HepG2 (cell line): ENCODE measurements at regions not wholly inside any gene's neighbourhood (a gene's known extent, or its start where the extent isn't known, plus 50 kb on each side); places are given as distances from the start of the nearest gene placed in this dataset.

Experiments
- ATAC-seq: fragments of 200-7000 bp; cut with Tn5 transposase; 3 replicates; pipeline ENCODE4 v1.9.1; 2020; ENCODE audit warnings: mild to moderate bottlenecking, moderate library complexity
- BruUV-seq: library from RNA; stranded (reverse); fragments of 400-500 nt; replicated peaks from 2 replicates; lab custom pipeline; 2021; lab: Mats Ljungman, UMichigan
- CTCF ChIA-PET: fragments of 300-600 bp; formaldehyde crosslinking; extraction: SDS; loops from one replicate; lab custom pipeline; 2021; ENCODE audit warnings: low total read pairs, inconsistent platforms, low intra/inter-chr PET ratio; lab: Yijun Ruan, JAX
- POLR2A ChIA-PET: fragments of 350-600 bp; sonication (Branson Sonifier 250); formaldehyde crosslinking; loops from one replicate; lab custom pipeline; 2020; ENCODE audit warnings: antibody characterized with exemption, inconsistent platforms; lab: Yijun Ruan, JAX
- DNase-seq: peaks from one replicate; pipeline ENCODE4 v3.0.0-alpha.2; 2015; ENCODE audit warnings: low spot score
- FAIRE-seq: peaks from 3 replicates; lab custom pipeline; 2011; peaks lifted over from hg19 to GRCh38; lab: Jason Lieb, UNC
- H2AFZ ChIP-seq: one replicate; pipeline ENCODE4 v1.6.1; 2011; ENCODE audit warnings: low read length, inconsistent platforms
- H3K27ac ChIP-seq: fragments of 300-600 bp; 3 replicates; pipeline ENCODE4 v1.8.0; 2011; ENCODE audit warnings: mixed run types, mild to moderate bottlenecking, mixed read lengths, low read length, inconsistent platforms; ENCODE audit not compliant: insufficient read depth; ENCODE audit errors: extremely low read length
- H3K27me3 ChIP-seq, 2 experiments: fragments of 200-600 bp in 1 of 2; 2 replicates in 1 of 2; 3 replicates in 1 of 2; pipeline versions ENCODE4 v1.6.0 to v1.8.0; 2011; ENCODE audit warnings: low read length in 2 of 2, mild to moderate bottlenecking in 2 of 2, moderate library complexity in 2 of 2, inconsistent platforms in 1 of 2; ENCODE audit not compliant: insufficient read depth in 2 of 2, control insufficient read depth in 1 of 2
- H3K36me3 ChIP-seq, 2 experiments: fragments of 200-600 bp in 1 of 2; replicated peaks in 1 of 2; 2 replicates in 1 of 2; 3 replicates in 1 of 2; pipeline versions ENCODE4 v1.5.1 to v1.8.0; 2011; ENCODE audit warnings: low read length in 2 of 2, inconsistent platforms in 1 of 2; ENCODE audit not compliant: insufficient read depth in 2 of 2, control insufficient read depth in 1 of 2
- H3K4me1 ChIP-seq: 2 replicates; pipeline ENCODE4 v1.5.1; 2012; ENCODE audit warnings: low read length, inconsistent platforms; ENCODE audit not compliant: insufficient read depth
- H3K4me2 ChIP-seq: 2 replicates; pipeline ENCODE4 v1.6.0; 2011; ENCODE audit warnings: low read depth, low read length, inconsistent platforms
- H3K4me3 ChIP-seq, 3 experiments: fragments of 200-600 bp in 1 of 3; sonication (generic), shearing (Covaris generic) in 1 of 3; replicated peaks in 1 of 3; 2 replicates each; pipeline ENCODE4 v1.5.1; 2011 to 2016; ENCODE audit warnings: low read length in 3 of 3, inconsistent platforms in 2 of 3, low read depth in 2 of 3, mild to moderate bottlenecking in 2 of 3, control low read depth in 1 of 3, mixed read lengths in 1 of 3; ENCODE audit not compliant: insufficient read depth in 1 of 3
- H3K79me2 ChIP-seq: one replicate; pipeline ENCODE4 v1.6.1; 2011; ENCODE audit warnings: low read length, inconsistent platforms; ENCODE audit not compliant: insufficient read depth
- H3K9ac ChIP-seq: 2 replicates; pipeline ENCODE4 v1.6.0; 2011; ENCODE audit warnings: mild to moderate bottlenecking, low read depth, low read length, inconsistent platforms; ENCODE audit not compliant: insufficient read depth
- H3K9me3 ChIP-seq: 2 replicates; pipeline ENCODE4 v1.5.1; 2012; ENCODE audit warnings: mild to moderate bottlenecking, low read length
- H4K20me1 ChIP-seq: 2 replicates; pipeline ENCODE4 v1.6.0; 2011; ENCODE audit warnings: inconsistent platforms, mild to moderate bottlenecking, low read length, moderate library complexity; ENCODE audit not compliant: insufficient read depth
- ARID4A ChIP-seq: sonication (generic); formaldehyde crosslinking; IDR thresholded peaks from 2 replicates; pipeline ENCODE4 v1.5.0; 2020; ENCODE audit warnings: mild to moderate bottlenecking, missing genetic modification reagents, borderline replicate concordance
- CREB3 ChIP-seq: sonication (generic); formaldehyde crosslinking; IDR thresholded peaks from 2 replicates; pipeline ENCODE4 v1.5.0; 2020; ENCODE audit warnings: missing genetic modification reagents
- ERF ChIP-seq: IDR thresholded peaks from 2 replicates; pipeline ENCODE4 v1.6.1; 2018; ENCODE audit warnings: missing biosample characterization, missing genetic modification reagents
- GATAD2A ChIP-seq: IDR thresholded peaks from 2 replicates; pipeline ENCODE4 v1.6.1; 2016
- GFI1 ChIP-seq: sonication (generic); formaldehyde crosslinking; IDR thresholded peaks from 2 replicates; pipeline ENCODE4 v1.5.0; 2020; ENCODE audit warnings: missing genetic modification reagents, mild to moderate bottlenecking, borderline replicate concordance
- HCFC1 ChIP-seq: fragments of 150-350 bp; IDR thresholded peaks from 2 replicates; pipeline ENCODE4 v1.6.1; 2014; ENCODE audit warnings: low read depth, low read length
- MED13 ChIP-seq: sonication (generic); formaldehyde crosslinking; IDR thresholded peaks from 2 replicates; pipeline ENCODE4 v1.5.0; 2020; ENCODE audit warnings: missing genetic modification reagents
- NFATC3 ChIP-seq: sonication (generic); formaldehyde crosslinking; IDR thresholded peaks from 2 replicates; pipeline ENCODE4 v1.5.1; 2020; ENCODE audit warnings: mild to moderate bottlenecking, missing genetic modification reagents
- NR2F1 ChIP-seq, 2 experiments: fragments of 450-650 bp in 1 of 2; formaldehyde crosslinking in 1 of 2; IDR thresholded peaks; 2 replicates each; pipeline versions ENCODE4 v1.5.0 to v1.6.1; 2016 to 2020; ENCODE audit warnings: mild to moderate bottlenecking in 1 of 2, missing compliant biosample characterization in 1 of 2, missing genetic modification reagents in 1 of 2, moderate library complexity in 1 of 2
- NR2F2 ChIP-seq: IDR thresholded peaks from 2 replicates; pipeline ENCODE4 v1.6.1; 2012; ENCODE audit warnings: low read depth, inconsistent platforms, borderline replicate concordance
- TRIM24 ChIP-seq: sonication (generic); formaldehyde crosslinking; IDR thresholded peaks from 2 replicates; pipeline ENCODE4 v1.8.0; 2022; ENCODE audit warnings: mild to moderate bottlenecking, missing genetic modification reagents
- ZNF3 ChIP-seq: IDR thresholded peaks from 2 replicates; pipeline ENCODE4 v1.7.0; 2017; ENCODE audit warnings: inconsistent platforms
- ZNF329 ChIP-seq: sonication (generic); formaldehyde crosslinking; IDR thresholded peaks from 2 replicates; pipeline ENCODE4 v1.9.0; 2021; ENCODE audit warnings: low read depth, mild to moderate bottlenecking, missing genetic modification reagents
- ZNF580 ChIP-seq: IDR thresholded peaks from 2 replicates; pipeline ENCODE4 v1.6.1; 2016; ENCODE audit warnings: low read depth, borderline replicate concordance
- in situ Hi-C: cut with HindIII; loops from 2 replicates; pipeline ENCODE4 v1.10.0; 2017; ENCODE audit warnings: low pct_unique_long_range_greater_than_20kb; ENCODE audit not compliant: extremely low pct_ligation_motif_present
- intact Hi-C: fragments of 100-400 bp; cut with micrococcal nuclease; formaldehyde crosslinking; loops from one replicate; pipeline ENCODE4 v1.10.0; 2022; ENCODE audit not compliant: unreplicated experiment

- H3K27ac ChIP-seq: no peak overlapping the region
- no peak overlapping the region for H2AFZ ChIP-seq
- FAIRE-seq: no peak
- no peak for ATAC-seq
- H3K4me2 ChIP-seq: no peak overlapping the region
- H3K4me3 ChIP-seq: no peak overlapping the region
- ChIA-PET CTCF (no interaction called here), POLR2A (no interaction called here)
- in situ Hi-C loops: no loop called here
- no peaks in the 10 kb centered on the region for H4K20me1 ChIP-seq
- intact Hi-C loops: no loop called here
- H3K36me3 ChIP-seq: no peaks in the 10 kb centered on the region
- no peak overlapping the region for H3K9ac ChIP-seq
- no peaks in the 10 kb centered on the region; a peak in 1 of 5 replicates for H3K27me3 ChIP-seq
- no peaks in the 10 kb centered on the region for H3K79me2 ChIP-seq
- no peak for DNase-seq
- H3K9me3 ChIP-seq: no peaks in the 10 kb centered on the region
- H3K4me1 ChIP-seq: no peaks in the 10 kb centered on the region
- no peak for TF ChIP-seq ZNF329 (CRISPR knock-in tag)
- TF ChIP-seq ARID4A (CRISPR knock-in tag): no peak
- no peak for TF ChIP-seq MED13 (CRISPR knock-in tag)
- no peak for TF ChIP-seq GFI1 (CRISPR knock-in tag)
- TF ChIP-seq ERF: no peak
- no peak for TF ChIP-seq TRIM24 (CRISPR knock-in tag)
- TF ChIP-seq NR2F1 (CRISPR knock-in tag; IDR thresholded peaks at IDR 0.05): no peak
- no peak for TF ChIP-seq CREB3 (CRISPR knock-in tag)
- no peak for TF ChIP-seq ZNF580 (CRISPR knock-in tag)
- TF ChIP-seq NFATC3 (CRISPR knock-in tag): no peak
- TF ChIP-seq ZNF3: no peak
- TF ChIP-seq HCFC1: no peak
- no peak for TF ChIP-seq GATAD2A
- TF ChIP-seq NR2F2: no peak
- BruUV-seq: no TSS peak
Observed at GRCh38 chr3:118564800-118565199, 469.8 kb downstream of the IGSF11 start.
